ENCODE measurements at regions not wholly inside any gene's neighbourhood (a gene's known extent, or its start where the extent isn't known, plus 50 kb on each side); places are given as distances from the start of the nearest gene placed in this dataset.

DNA sequence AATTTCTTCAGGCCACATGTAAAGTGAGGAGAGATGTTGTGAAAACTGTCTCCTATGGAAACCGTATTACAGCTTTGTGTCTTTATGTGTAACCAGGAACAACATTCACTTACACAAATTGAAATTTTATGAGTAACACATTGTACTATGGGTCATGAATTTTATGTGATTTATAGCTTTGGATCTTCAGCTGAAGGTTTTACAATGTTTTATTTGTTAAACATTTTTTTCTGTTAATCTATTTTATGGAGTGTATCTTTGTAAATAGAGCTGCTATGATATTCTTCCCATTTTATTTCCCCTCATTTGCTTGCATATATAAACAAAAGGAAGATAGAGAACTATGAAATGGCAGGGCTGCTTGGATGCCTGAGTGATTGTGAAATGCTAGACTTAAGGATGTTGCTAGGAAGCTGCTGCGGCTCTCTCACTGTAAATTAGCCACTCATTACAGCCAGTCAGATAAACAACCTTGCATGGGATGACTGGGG is 104.5 kb upstream of the PCLO start:
- TF ChIP-seq EZH2 (IDR thresholded peaks at IDR 0.05; ENCODE audit: insufficient read depth, poor library complexity, severe bottlenecking): no peak
- no peak for TF ChIP-seq EZH2phosphoT487 (IDR thresholded peaks at IDR 0.05; ENCODE audit: insufficient read depth, low read depth)
